ENCODE measurements at regions not wholly inside any gene's neighbourhood (a gene's known extent, or its start where the extent isn't known, plus 50 kb on each side); places are given as distances from the start of the nearest gene placed in this dataset.

GRCh38 chr3:181943285-181943684 is 231.6 kb downstream of the SOX2 start:
- TF ChIP-seq CTCF (conservative IDR thresholded peaks at IDR 0.05) (no peak), EZH2 (IDR thresholded peaks at IDR 0.05; ENCODE audit: low read depth) (no peak)

Data from PC-9 (cell line).